WTC11 (cell line): ENCODE measurements at regions not wholly inside any gene's neighbourhood (a gene's known extent, or its start where the extent isn't known, plus 50 kb on each side); places are given as distances from the start of the nearest gene placed in this dataset.
"Not testable (repeated sequence)": the region's sequence is repeated elsewhere in the genome, so short reads cannot be mapped to it uniquely, and the experiment has no call there.

Experiments used
- CREB1 ChIP-seq: sonication (generic); formaldehyde crosslinking; IDR thresholded peaks from 2 replicates; pipeline ENCODE4 v1.8.0; 2023; ENCODE audit warnings: mild to moderate bottlenecking, missing genetic modification reagents
- ELF4 ChIP-seq: sonication (generic); formaldehyde crosslinking; IDR thresholded peaks from 2 replicates; pipeline ENCODE4 v1.8.1; 2022; ENCODE audit warnings: low read depth, mild to moderate bottlenecking, moderate library complexity, missing genetic modification reagents
- HMGA2 ChIP-seq: fragments of 250-450 bp; sonication (Bioruptor Pico); IDR thresholded peaks from 2 replicates; pipeline ENCODE4 v1.4.0; 2021; ENCODE audit warnings: mild to moderate bottlenecking, moderate library complexity
- IRF2 ChIP-seq: sonication (generic); formaldehyde crosslinking; IDR thresholded peaks from 2 replicates; pipeline ENCODE4 v1.8.0; 2022; ENCODE audit warnings: low read depth, missing genetic modification reagents, borderline replicate concordance
- MXD4 ChIP-seq: fragments of 250-450 bp; sonication (Bioruptor Pico); IDR thresholded peaks from 2 replicates; pipeline ENCODE4 v1.8.0; 2021; ENCODE audit warnings: mild to moderate bottlenecking, moderate library complexity, borderline replicate concordance
- NR3C1 ChIP-seq: sonication (generic); formaldehyde crosslinking; conservative IDR thresholded peaks from 2 replicates; pipeline ENCODE4 v1.8.1; 2023; ENCODE audit warnings: low read depth, mild to moderate bottlenecking, missing genetic modification reagents
- TF ChIP-seq, protein P1 (sequence below): fragments of 250-450 bp; sonication (Bioruptor Pico); IDR thresholded peaks from 2 replicates; pipeline ENCODE4 v1.8.0; 2021; ENCODE audit warnings: mild to moderate bottlenecking
- TF ChIP-seq, protein P2 (sequence below): fragments of 200-600 bp; IDR thresholded peaks from 2 replicates; pipeline ENCODE4 v1.8.0; 2022; ENCODE audit warnings: antibody characterized with exemption

DNA sequence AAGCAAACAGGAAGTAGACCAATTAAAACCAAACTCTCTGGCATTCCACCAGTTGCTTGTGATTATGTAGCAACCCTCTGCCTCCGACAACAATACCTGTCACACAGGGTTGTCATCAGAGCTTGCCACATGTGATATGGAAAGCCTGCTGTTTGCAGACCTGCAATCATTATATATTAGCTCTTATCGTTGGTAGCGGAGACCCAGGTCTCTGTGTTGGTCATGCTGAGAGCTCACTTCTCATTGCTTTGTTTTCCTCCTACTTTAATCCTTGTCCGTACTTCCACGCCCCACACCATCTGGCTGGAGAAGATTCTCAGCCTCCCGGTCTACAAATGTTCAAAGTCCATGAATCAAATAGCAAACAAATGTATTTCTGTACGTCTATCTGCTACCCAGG is 4225.6 kb upstream of the OR11H1 start:
- TF ChIP-seq IRF2 (CRISPR knock-in tag); NR3C1 (CRISPR knock-in tag); MXD4; ELF4 (CRISPR knock-in tag); HMGA2; CREB1 (CRISPR knock-in tag): not testable (repeated sequence)
- TF ChIP-seq, protein P1, sequence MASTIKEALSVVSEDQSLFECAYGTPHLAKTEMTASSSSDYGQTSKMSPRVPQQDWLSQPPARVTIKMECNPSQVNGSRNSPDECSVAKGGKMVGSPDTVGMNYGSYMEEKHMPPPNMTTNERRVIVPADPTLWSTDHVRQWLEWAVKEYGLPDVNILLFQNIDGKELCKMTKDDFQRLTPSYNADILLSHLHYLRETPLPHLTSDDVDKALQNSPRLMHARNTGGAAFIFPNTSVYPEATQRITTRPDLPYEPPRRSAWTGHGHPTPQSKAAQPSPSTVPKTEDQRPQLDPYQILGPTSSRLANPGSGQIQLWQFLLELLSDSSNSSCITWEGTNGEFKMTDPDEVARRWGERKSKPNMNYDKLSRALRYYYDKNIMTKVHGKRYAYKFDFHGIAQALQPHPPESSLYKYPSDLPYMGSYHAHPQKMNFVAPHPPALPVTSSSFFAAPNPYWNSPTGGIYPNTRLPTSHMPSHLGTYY (CRISPR knock-in tag): not testable (repeated sequence)
- TF ChIP-seq, protein P2, sequence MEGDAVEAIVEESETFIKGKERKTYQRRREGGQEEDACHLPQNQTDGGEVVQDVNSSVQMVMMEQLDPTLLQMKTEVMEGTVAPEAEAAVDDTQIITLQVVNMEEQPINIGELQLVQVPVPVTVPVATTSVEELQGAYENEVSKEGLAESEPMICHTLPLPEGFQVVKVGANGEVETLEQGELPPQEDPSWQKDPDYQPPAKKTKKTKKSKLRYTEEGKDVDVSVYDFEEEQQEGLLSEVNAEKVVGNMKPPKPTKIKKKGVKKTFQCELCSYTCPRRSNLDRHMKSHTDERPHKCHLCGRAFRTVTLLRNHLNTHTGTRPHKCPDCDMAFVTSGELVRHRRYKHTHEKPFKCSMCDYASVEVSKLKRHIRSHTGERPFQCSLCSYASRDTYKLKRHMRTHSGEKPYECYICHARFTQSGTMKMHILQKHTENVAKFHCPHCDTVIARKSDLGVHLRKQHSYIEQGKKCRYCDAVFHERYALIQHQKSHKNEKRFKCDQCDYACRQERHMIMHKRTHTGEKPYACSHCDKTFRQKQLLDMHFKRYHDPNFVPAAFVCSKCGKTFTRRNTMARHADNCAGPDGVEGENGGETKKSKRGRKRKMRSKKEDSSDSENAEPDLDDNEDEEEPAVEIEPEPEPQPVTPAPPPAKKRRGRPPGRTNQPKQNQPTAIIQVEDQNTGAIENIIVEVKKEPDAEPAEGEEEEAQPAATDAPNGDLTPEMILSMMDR: not testable (repeated sequence)
